Endodermal cell (in vitro differentiated cells): ENCODE measurements at regions not wholly inside any gene's neighbourhood (a gene's known extent, or its start where the extent isn't known, plus 50 kb on each side); places are given as distances from the start of the nearest gene placed in this dataset.

Experiments used
- DNase-seq: peaks from one replicate; pipeline ENCODE4 v3.0.0-alpha.2; 2017
- H3K27ac ChIP-seq: 2 replicates; pipeline ENCODE4 v1.5.1; 2013; ENCODE audit warnings: mild to moderate bottlenecking, low read depth, low read length, moderate library complexity
- H3K27me3 ChIP-seq: 2 replicates; pipeline ENCODE4 v1.6.1; 2013; ENCODE audit warnings: mild to moderate bottlenecking, low read length, moderate library complexity; ENCODE audit not compliant: insufficient read depth, control insufficient read depth, poor library complexity, severe bottlenecking
- H3K36me3 ChIP-seq: 2 replicates; pipeline ENCODE4 v1.7.0; 2013; ENCODE audit warnings: mild to moderate bottlenecking, low read length, moderate library complexity; ENCODE audit not compliant: control insufficient read depth, insufficient read depth
- H3K4me1 ChIP-seq: one replicate; pipeline ENCODE4 v1.7.0; 2013; ENCODE audit warnings: low read length; ENCODE audit not compliant: control insufficient read depth, insufficient read depth
- H3K4me3 ChIP-seq: 2 replicates; pipeline ENCODE4 v1.5.1; 2013; ENCODE audit warnings: mild to moderate bottlenecking, low read length, moderate library complexity
- H3K9ac ChIP-seq: 2 replicates; pipeline ENCODE4 v1.6.1; 2013; ENCODE audit warnings: mild to moderate bottlenecking, low read length, moderate library complexity; ENCODE audit not compliant: poor library complexity, severe bottlenecking; ENCODE audit errors: extremely low read depth
- H3K9me3 ChIP-seq: 2 replicates; pipeline ENCODE4 v1.6.1; 2013; ENCODE audit warnings: mild to moderate bottlenecking, low read length, moderate library complexity; ENCODE audit not compliant: control insufficient read depth
- H3K27ac Mint-ChIP-seq: 2 replicates; pipeline ENCODE4 v1.8.0; 2020; ENCODE audit warnings: mixed read lengths
- H3K27me3 Mint-ChIP-seq: 2 replicates; pipeline ENCODE4 v1.8.0; 2021; ENCODE audit warnings: mild to moderate bottlenecking, mixed read lengths; ENCODE audit not compliant: insufficient read depth
- H3K36me3 Mint-ChIP-seq: 2 replicates; pipeline ENCODE4 v1.8.0; 2020; ENCODE audit warnings: low read depth, mixed read lengths
- H3K4me1 Mint-ChIP-seq: 2 replicates; pipeline ENCODE4 v1.8.0; 2020; ENCODE audit warnings: mixed read lengths
- H3K4me3 Mint-ChIP-seq: 2 replicates; pipeline ENCODE4 v1.8.0; 2020; ENCODE audit warnings: mild to moderate bottlenecking, moderate library complexity, mixed read lengths
- H3K9me3 Mint-ChIP-seq: 2 replicates; pipeline ENCODE4 v1.8.0; 2020; ENCODE audit warnings: mild to moderate bottlenecking, mixed read lengths
- WGBS, 2 experiments: methylation state at CpG; one replicate each; pipeline versions ENCODE4 v1.1.5 to v1.1.7; 2013; ENCODE audit warnings: missing lambda C conversion rate in 2 of 2, mixed read lengths in 1 of 2; ENCODE audit not compliant: insufficient coverage in 1 of 2, insufficient read length in 1 of 2; 5-methylcytosine and 5-hydroxymethylcytosine counted together
- TF ChIP-seq, protein P1 (sequence below): fragments of 200-600 bp; sonication (generic); conservative IDR thresholded peaks from 2 replicates; pipeline ENCODE4 v1.5.0; 2021; ENCODE audit warnings: antibody characterized with exemption, mild to moderate bottlenecking

DNA sequence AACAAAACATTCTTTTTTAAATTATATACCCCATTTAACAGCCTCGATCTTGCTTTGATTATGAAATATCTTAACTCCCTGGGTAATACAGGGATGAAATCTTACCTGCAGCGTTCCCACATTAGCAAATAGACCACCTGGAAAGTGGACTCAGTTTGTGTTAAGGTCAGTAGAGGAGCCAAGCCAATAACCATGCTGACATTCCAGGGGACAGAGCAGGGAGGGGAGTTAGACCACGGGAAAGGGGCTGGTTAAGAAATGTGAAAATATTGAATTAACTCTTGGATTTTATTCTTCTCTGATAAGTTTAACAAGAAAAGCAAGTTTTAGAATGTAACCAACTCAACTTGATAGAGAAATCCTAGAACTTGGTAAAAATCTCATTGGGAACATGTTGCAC, 144.9 kb upstream of the CLEC14A start:
- H3K4me1 ChIP-seq = no peaks in the 10 kb centered on the region
- peaks cover 10% of the 10 kb centered on the region for H3K4me1 Mint-ChIP-seq
- no peaks in the 10 kb centered on the region for H3K9me3 ChIP-seq
- H3K4me3 Mint-ChIP-seq = no peak overlapping the region
- H3K27ac ChIP-seq = no peak overlapping the region
- no peaks in the 10 kb centered on the region for H3K36me3 Mint-ChIP-seq
- H3K9ac ChIP-seq = no peak overlapping the region
- no peaks in the 10 kb centered on the region for H3K27me3 ChIP-seq
- H3K27ac Mint-ChIP-seq = no peak overlapping the region
- 86 to 100% methylated on average over 1 to 3 of the region's 3 CpGs for WGBS, 2 experiments
- no peaks in the 10 kb centered on the region for H3K9me3 Mint-ChIP-seq
- H3K27me3 Mint-ChIP-seq = peaks cover 10% of the 10 kb centered on the region
- TF ChIP-seq, protein P1, sequence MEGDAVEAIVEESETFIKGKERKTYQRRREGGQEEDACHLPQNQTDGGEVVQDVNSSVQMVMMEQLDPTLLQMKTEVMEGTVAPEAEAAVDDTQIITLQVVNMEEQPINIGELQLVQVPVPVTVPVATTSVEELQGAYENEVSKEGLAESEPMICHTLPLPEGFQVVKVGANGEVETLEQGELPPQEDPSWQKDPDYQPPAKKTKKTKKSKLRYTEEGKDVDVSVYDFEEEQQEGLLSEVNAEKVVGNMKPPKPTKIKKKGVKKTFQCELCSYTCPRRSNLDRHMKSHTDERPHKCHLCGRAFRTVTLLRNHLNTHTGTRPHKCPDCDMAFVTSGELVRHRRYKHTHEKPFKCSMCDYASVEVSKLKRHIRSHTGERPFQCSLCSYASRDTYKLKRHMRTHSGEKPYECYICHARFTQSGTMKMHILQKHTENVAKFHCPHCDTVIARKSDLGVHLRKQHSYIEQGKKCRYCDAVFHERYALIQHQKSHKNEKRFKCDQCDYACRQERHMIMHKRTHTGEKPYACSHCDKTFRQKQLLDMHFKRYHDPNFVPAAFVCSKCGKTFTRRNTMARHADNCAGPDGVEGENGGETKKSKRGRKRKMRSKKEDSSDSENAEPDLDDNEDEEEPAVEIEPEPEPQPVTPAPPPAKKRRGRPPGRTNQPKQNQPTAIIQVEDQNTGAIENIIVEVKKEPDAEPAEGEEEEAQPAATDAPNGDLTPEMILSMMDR = no peak
- H3K4me3 ChIP-seq = no peak overlapping the region
- DNase-seq = no peak
- H3K36me3 ChIP-seq = no peaks in the 10 kb centered on the region

DNA sequence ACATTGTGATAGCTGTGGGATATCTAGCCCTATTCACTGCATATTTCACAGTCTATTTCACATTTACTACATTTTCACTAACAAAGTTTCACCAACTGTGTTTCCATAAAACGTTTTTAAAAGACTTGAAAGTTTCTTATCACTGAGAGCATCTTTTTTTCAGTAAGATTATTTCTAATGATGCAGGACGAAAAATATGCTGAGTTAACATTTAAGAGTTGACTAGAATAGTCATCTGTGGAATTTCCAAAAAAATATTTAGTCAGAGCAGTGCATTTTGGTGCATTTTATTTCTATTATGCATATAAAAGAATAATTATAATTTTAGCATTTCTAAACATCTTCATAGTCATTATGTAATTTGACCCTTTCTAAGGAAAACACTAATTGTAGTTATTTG, 143.8 kb upstream of the CLEC14A start:
- Histone ChIP-seq H3K27me3 (no peaks in the 10 kb centered on the region), H3K27ac (no peak overlapping the region), H3K4me1 (no peaks in the 10 kb centered on the region), H3K36me3 (no peaks in the 10 kb centered on the region), H3K9me3 (no peaks in the 10 kb centered on the region), H3K9ac (no peak overlapping the region), H3K4me3 (no peak overlapping the region)
- H3K27ac Mint-ChIP-seq = no peak overlapping the region
- 60 to 72% methylated on average over 1 to 2 of the region's 2 CpGs for WGBS, 2 experiments
- no peaks in the 10 kb centered on the region for H3K9me3 Mint-ChIP-seq
- DNase-seq = no peak
- peaks cover 10% of the 10 kb centered on the region for H3K4me1 Mint-ChIP-seq
- H3K36me3 Mint-ChIP-seq = no peaks in the 10 kb centered on the region
- H3K4me3 Mint-ChIP-seq = no peak overlapping the region
- TF ChIP-seq, protein P1 = no peak
- peaks cover 11% of the 10 kb centered on the region for H3K27me3 Mint-ChIP-seq

GRCh38 chr14:38394767-38395166, 138.9 kb upstream of the CLEC14A start:
- no peak overlapping the region for H3K27ac Mint-ChIP-seq
- TF ChIP-seq, protein P1 = no peak
- no peak overlapping the region for H3K4me3 ChIP-seq
- no peak for DNase-seq
- H3K36me3 ChIP-seq = no peaks in the 10 kb centered on the region
- H3K27me3 ChIP-seq = no peaks in the 10 kb centered on the region
- H3K9ac ChIP-seq = no peak overlapping the region
- H3K9me3 Mint-ChIP-seq = no peaks in the 10 kb centered on the region
- no peaks in the 10 kb centered on the region for H3K36me3 Mint-ChIP-seq
- peaks cover 10% of the 10 kb centered on the region for H3K4me1 Mint-ChIP-seq
- no peak overlapping the region for H3K27ac ChIP-seq
- H3K4me1 ChIP-seq = no peaks in the 10 kb centered on the region
- no peaks in the 10 kb centered on the region for H3K9me3 ChIP-seq
- H3K27me3 Mint-ChIP-seq = peaks cover 8% of the 10 kb centered on the region
- no peak overlapping the region for H3K4me3 Mint-ChIP-seq
